HG03469 (cell line): ENCODE measurements at regions not wholly inside any gene's neighbourhood (a gene's known extent, or its start where the extent isn't known, plus 50 kb on each side); places are given as distances from the start of the nearest gene placed in this dataset.

Experiments
- ATAC-seq: cut with Tn5 transposase; IDR thresholded peaks from one replicate; pipeline ENCODE4 v1.9.1; 2021; ENCODE audit warnings: mild to moderate bottlenecking, moderate library complexity, moderate number of reproducible peaks; ENCODE audit not compliant: unreplicated experiment

DNA sequence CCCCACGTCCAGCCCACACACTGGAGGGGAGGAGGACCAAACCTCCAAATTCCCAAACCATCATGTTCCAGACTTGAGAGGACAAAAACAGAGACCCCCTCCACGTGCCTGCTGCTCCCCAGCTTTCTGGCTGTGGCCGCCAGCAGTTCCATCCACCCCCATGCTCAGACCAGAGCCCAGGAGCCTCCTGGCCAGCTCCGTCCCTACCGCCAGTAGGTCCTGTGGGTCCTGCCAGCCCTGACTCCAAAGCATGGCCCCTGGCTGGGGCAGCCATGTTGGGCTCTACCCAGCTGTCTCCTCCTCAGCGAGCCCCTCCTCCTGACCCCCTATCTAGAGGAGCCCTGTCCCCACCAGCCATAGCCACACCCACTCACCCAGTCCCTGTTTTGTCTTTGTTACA lies 227.3 kb upstream of the RTL1 start:
- ATAC-seq, result no peak

DNA sequence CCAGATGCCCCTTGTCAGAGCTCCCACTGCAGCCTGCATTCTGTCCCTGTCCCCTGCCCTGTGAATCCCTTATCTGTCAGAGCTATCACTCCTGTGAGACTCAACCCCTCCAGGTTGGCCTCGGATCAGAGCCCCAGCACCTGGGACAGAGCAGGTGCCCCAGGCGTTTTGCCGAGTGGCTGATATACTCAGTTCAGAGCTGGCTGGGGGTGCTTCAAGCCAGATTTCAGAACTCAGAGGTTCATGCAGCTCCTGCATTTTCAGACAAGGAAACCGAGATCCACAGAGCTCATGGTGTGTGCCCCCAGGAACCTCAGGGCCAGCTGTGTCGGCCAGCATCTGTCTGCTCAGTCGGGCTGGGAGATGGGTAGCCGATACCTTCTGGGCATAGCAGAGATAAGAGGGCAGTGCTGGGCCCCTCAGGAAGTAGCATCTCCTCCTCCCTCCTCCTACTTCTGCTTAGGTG lies 228.0 kb upstream of the RTL1 start:
- no peak for ATAC-seq

DNA sequence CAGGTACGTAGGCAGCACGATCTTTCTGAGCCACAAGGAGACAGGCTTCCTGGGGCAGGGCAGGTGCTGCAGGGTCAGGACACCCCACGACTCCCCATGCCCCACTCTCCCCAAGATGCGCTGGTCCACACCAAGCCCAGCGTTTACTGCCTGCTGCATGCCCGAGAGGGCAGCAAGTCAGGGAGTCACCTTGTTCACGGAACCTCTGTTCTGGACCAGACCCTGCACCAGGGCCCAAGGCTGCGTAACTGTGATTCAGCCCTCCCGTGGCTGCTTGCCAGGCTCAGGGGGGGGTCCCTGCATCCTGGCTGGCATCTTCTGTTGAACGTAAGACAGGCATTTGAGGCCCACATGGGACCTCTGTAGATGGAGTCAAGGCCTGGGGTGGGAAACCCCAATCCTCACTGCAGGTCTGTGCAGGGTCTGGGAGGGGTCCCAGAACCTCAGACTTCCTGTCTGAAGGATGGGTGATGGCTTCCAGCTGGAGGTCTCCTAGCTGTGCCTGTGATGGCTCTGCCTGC lies 228.6 kb upstream of the RTL1 start:
- ATAC-seq, result no peak

DNA sequence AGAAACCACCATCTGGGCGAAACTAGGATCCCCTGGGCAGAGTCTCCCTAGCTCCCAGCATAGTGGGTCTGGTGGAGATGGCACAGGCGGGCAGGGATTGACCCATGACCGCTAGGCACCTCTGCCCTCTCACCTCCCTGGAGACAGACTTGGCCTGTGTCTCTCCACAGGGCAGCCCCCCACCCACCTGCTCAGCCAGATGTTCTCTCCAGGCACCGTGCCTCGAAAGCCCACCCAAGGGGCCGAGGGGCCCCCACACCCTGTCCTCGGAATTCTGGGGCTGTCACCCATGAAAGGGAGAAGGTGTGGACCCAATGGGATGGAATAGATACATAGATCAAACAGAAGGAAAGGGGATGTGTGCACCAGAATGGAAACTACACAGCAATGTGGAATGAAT lies 229.1 kb upstream of the RTL1 start:
- no peak for ATAC-seq

DNA sequence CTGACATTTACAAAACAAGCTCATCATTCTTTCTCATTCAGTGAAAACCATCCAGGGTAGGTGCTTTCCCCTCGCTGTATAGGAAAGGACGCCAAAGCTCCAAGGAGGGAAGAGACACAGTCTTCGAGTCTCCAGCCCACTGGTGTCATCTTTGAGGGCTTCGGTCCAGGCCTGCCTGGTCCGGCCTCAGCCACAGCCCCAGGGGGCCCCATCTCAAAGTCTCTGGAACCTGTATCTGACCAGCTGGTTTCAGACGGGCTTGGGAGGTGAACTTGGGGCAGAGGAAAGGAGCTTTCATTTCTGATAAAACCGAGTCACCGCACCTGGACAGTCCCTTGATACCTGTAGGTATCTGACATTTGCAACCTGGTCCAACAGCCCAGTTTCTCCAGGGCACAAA lies 229.5 kb upstream of the RTL1 start:
- no peak for ATAC-seq

DNA sequence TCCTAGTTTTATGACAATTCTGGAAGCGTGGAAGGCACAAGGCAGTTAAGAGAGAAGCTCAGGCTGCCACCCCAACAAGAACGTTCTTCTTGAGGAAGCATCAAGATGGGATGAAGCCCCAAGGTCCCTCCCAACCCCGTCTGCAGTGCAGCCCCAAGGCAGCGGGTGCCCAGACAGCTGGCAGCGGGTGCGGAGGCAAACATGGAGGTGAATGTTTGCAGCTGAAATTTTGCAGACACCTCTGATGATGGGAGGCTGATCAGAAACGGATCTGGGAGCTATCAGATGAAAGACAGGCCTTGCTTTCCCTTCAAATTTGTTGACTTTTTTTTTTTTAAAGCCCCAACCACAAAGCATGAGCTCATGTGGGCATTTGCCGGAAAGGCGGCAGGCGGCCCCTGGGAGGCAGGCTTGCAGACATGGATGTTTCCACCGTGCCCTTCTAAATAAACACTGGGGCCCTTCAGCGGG lies 230.7 kb upstream of the RTL1 start:
- no peak for ATAC-seq

DNA sequence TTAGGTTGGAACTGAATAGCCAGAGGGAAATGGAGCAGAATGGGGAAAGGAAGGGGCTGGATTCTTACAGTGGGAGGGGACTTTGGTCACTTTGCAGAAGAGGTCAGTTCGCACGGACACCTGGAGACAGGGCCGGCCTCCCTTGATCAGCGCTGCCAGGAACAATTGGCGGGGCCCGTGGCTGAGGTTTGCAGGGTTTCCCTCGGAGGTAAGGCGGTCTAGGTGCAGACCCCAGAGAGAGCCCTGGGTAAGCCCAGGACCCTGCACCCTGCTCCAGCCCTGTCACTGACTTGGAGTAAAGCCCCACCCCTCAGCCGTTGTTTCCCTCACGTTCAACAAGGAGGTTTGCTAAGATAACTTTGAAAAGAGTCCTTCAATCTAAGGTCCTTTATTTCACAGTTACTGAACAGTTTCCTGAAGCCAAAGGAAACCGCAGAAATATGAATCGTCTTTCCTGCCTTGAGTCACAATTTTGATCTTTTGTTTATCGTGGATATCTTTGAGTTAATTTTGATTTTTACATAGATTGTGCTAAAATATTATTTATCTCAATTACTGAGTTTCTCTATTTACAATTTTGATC lies 231.4 kb upstream of the RTL1 start:
- ATAC-seq, result no peak

DNA sequence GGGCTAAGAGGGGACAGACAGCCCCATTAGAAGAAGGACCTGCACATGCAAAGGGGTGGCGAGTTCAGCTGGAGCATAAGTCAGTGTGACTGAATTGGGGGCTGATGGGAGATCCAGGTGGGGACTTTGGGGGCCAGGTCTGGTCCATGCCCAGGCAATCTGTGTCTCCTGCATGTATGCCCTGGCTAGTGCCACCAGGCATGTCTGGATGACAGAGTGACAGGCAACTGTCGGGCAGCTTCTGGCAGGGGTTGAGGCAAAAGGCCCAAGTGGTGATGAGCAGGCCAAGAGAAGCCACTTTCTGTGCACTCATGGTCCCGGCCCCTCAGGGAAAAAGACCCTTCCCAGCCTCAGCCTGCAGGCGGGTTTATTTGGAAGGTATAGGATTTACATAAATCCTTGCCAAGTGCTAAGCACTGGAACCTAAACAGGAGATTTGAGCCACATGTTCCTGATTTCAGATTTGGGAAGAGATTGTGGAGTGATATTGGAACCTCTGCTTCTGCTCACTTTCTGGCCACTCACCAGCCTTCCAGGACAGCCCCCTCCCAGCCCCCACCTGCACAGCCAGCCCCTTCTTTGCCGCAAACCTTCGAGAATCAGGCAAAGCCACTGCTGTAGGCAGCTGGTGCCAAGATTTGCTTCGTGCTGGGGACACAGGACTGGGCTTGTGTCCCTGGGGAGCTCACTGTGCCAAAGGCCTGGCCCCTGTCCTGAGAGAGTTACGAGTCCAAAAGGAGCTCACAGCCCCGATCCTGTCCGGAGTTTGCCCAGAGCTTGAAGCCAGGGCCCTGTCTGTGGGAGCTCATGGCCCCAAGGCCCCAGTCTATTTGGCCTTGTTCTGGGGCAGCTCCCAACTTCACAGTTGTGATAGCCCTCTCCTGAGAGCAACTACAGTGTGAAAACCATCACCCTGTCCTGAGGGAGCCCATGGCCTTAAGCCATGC lies 232.5 kb upstream of the RTL1 start:
- no peak for ATAC-seq

DNA sequence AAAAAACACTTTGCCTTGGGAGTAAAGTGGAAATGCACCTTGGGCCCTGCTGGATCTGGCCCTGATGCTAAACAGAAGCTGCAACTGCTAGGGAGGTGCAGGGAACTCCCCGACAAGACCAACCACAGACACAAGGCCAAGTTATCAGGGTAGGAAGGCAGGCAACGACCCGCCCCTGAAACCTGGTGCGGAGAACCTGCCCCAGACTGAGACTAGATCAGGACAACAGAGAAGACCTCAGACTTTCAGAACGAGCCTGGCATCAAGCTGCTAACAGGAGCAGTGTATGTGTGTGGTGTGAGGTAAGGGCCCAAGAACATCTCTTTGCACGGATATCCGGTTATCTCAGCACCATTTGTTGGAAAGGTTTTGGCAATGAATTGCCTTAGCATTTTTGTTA lies 233.7 kb upstream of the RTL1 start:
- ATAC-seq, result no peak

DNA sequence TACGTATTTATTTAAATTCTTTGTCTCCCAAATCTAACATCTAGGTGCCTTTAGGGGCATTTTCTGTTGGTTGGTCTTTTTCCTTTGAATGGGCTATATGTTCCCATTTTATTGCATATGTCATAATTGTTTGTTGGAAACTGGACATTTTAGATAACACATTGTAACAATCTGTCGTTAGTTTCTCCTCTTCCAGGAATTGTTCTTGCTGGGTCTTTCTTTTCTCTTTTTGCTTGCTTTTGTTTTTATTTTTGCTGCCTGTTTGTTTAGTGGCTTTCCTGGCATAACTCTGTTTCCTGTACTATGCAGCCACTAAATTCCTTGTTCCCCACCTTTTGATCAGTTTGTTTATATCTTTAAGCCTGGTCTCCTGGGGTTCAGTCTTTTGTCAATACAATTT lies 244.3 kb upstream of the RTL1 start:
- no peak for ATAC-seq

DNA sequence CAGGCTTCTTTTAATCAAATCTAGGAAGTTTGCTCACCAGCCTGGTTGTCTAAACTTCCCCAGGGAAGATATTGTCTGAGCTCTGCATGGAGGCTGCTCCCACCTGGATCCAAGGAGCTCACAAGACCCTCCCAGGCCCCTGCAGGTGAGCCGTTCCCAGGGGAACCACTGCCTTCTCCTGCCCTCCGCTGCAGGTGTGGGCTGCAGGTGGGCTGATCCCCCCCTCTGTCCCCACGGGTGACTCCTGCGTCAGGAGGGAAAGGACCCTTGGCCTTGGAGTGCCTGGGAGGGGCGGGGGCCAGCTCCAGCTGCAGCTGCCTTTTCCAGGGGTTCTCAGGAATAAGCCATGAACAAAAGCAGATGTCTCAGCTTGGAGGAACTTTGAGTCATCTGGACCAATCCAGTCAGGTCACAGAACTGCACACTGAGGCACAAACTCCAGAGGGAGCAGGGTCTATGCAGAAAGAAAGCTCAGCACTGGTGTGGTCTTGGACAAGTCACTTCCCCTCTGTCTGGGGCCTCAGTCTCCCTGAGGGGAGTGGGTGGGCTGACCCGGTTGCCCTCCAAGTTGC lies 246.6 kb upstream of the RTL1 start:
- ATAC-seq, result no peak

DNA sequence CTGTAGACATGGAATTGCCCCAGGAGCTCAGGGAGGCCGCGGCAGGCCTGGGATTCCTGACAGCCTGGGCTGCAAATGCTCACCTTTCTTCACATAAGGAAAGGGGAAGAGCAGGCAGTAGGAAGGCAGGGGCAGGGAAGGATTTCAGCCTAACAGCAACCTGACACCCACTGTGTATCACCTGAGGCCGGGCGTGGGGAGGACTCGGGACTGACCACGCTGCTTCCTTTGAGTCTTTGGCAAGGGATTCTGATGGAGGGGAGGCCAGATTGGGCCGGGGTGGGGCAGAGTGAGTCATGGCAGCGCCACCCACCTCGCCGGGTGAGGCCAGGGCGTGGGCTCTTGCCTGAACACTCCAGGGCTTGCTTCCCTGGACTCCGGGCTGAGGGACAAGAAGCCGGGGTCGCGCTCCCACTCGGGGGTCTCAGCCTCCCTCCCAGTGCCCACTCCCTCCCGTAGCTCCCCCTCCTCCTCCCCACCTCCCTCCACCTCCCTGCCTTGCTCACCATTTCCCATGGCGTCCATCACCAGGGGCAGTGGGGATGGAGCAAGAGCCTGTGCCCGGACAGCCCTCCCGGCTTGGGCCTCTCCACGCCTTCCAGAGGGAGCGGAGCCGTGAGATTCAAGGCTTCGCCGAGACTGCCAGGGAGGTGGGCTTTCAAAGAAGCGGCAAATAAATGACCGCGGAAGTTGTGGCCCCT lies 247.9 kb upstream of the RTL1 start:
- no peak for ATAC-seq

DNA sequence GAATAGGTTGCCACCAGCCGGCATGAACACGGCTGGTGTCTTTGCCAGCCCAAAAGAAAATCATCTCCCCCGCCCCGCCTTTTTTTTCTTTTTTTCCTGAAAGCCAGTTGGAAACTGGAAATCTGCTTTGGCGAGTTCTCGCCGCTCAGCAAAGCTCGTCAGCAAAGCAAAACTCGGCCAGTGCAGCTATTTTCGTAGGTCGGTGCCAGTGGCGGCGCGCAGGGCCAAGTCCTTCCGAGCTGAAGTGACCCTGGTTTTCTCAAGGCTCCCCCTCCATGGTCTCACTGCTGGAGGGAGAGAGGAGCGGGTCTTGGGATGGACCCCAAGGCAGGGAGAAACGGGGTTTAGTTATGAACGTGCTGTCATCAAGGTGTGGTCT lies 248.4 kb upstream of the RTL1 start:
- no peak for ATAC-seq

DNA sequence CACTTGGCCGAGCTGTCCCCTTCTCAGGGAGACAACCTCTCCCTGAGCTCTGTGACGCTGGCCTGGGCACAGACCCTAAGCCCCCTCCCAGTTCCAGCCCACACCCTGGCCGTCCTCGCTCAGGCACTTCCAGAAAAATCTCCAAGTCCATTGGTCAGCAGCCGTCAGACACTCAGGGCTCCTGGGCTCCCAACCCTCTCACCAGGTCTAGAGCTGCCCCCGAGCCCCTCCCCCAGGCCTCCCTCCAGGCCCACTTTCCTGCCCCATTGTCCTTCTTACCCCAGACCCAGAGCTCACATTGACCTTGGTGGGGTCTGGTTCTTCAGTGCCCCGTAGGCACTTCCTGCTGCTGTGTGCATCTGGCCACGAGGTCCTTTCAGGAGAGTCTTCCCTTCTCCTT lies 249.3 kb upstream of the RTL1 start:
- ATAC-seq, result no peak

DNA sequence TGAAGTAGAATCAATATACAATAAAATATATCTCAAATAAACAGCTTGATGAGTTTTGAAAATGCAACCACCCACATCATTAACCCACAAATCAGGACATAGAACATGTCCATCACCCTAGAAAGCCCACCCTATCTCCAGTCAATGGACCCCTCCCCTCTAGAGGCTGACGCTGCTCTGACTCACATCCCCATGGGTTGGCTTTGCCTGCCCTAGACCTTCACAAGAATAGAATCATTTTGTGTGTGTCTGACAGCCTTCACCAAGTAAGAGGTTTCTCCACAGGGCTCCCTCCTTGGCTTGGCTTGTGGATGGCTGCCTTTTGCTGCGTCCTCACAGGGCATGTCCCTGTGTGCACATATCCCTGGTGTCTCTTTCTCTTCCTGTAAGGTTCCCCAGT lies 250.2 kb upstream of the RTL1 start:
- ATAC-seq, result no peak

DNA sequence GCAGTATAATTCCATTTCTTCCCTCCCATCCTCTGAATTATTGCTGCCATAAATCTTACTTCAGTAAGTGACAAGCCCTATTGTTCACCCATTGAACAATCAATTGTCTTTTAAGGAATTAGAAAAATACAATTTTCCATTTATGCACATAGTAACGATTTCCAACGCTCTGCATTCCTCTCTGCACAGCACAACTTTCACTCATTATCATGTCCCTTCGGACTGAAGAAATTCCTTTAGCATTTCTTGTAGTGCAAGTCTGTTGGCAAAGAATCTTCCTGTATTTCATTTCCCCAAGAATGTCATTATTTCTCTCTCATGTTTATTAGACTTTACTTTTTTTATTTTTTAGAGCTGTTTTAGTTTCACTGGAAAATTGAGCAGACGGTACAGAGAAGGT lies 252.1 kb upstream of the RTL1 start:
- ATAC-seq, result no peak

DNA sequence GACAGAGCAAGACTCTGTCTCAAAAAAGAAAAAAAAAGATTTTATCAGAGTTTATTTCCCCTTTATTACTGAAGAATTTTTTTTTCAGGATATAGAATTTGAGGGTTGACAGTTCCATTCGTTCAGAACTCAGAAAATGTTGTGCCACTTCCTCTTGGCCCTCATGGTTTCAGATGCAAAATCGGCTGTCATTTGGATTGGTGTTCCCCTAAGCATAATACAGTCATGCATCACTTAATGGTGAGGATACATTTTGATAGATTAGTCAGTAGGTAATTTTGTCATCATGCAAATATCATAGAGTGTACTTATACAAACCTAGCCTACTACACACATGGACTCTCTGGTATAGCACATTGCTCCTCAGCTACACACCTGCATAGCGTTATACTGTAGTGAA lies 263.9 kb upstream of the RTL1 start:
- no peak for ATAC-seq

DNA sequence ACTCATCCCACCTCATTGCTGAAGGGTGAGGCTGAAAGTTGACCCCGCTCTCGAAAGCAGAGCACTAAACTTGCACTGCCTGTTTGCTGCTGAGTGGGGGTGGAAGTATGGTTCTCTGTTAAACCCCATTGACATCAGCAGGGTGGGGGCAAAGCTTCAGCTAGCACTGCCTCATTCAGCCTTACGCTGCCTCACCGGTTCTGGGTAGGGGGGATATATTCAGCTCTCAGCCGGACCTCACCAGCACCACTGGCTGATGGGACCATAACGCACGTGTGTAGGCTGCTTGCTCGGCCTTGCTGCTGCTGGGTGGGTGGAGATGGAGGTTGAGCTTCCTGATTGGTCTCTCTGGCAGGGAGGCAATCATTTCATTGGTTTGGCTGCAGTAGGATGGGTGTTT lies 265.7 kb upstream of the RTL1 start:
- no peak for ATAC-seq

DNA sequence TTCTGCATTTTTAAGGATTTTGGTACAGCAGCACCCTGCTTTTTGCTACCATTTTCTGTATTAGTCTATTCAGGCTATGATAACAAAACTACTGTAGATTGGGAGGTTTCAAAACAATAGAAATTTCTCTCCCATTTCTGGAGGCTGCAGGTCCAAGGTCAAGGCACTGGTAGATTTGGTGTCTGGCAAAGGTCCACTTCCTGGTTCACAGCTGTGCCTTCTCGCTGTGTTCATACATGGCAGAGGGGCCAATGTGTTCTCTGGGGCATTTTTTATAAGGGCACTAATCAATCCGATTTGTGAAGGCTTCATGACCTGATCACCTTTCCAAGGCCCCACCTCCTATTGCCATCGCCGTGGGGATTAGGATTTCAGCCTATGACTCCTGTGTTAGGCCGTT lies 268.1 kb upstream of the RTL1 start:
- ATAC-seq, result no peak

DNA sequence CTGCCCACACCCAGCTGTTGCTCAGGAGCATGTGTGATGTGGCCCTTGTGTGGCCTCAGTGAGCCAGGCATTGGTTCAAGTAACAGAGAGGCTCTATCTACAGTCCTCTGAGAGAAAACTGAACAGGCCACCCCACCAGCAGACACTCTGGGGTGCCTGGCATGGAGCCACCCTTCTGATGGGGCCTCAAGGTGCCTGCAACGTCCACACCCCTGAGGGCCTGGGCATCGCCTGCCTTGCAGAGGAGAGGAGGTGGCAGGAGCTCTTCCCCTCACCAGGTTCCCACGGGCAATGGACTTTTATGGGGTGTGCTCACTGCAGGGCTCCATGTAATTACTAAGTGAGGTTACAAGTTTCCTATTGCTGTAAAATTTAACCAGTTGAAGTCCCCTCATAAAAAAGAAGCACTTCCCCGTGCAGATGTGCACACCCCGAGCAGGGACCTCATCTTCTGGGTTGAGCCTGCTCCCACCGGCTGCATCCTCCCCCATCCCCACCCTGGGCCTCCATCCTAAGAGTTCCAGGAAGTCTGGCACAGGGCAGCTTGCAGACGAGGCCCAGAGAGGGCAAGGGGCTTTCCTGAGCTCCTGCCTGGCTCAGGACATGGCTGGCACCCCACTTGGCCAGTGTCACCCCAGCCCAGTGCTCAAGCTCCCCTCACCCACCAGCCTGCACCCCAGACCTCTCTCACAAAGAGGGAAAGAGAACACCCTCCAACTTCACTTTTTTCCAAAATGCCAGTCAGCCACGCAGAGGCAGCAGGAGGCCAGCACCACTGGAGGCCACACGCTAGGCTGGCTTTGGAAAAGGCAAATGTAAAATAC lies 270.4 kb upstream of the RTL1 start:
- ATAC-seq, result no peak

DNA sequence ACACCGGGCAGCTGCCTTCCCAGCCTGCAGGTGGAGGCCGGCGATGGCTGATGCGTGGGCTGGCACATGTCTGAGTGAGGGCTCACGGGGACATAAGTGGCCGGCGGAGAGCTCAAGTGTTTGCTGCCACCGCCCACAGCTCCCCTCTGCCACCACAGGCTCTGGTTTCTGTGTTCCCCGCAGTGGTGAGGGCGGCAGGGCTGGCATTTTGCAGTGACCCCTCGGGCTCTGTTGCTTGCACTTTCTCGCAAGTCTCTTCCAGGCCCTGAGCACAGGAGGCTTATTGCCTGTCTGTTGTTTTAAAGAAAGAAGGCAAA lies 271.0 kb upstream of the RTL1 start:
- no peak for ATAC-seq
